ENCODE measurements at regions not wholly inside any gene's neighbourhood (a gene's known extent, or its start where the extent isn't known, plus 50 kb on each side); places are given as distances from the start of the nearest gene placed in this dataset.

GRCh38 chr6:40098774-40099173 lies 164.5 kb upstream of the MOCS1 start:
- TF ChIP-seq GABPA (IDR thresholded peaks at IDR 0.05; ENCODE audit: low read depth), result no peak
- TF ChIP-seq REST (IDR thresholded peaks at IDR 0.05; ENCODE audit: insufficient replicate concordance, low read depth), result no peak

All from HL-60 (cell line).